Brain microvascular endothelial cell (primary cell): ENCODE measurements at regions not wholly inside any gene's neighbourhood (a gene's known extent, or its start where the extent isn't known, plus 50 kb on each side); places are given as distances from the start of the nearest gene placed in this dataset.
A peak's percentile ranks its signal among the peaks of the same experiment; 100 is the strongest.

Source experiments
- DNase-seq: peaks from one replicate; pipeline ENCODE4 v3.0.0-alpha.2; 2020
- H3K27ac ChIP-seq: fragments of 250-450 bp; sonication (Bioruptor Pico); 2 replicates; pipeline ENCODE4 v1.5.1; 2020; ENCODE audit warnings: mild to moderate bottlenecking, moderate library complexity
- H3K27me3 ChIP-seq: fragments of 250-450 bp; sonication (Bioruptor Pico); replicated peaks from 2 replicates; pipeline ENCODE4 v1.5.1; 2020; ENCODE audit warnings: mild to moderate bottlenecking
- H3K36me3 ChIP-seq: fragments of 250-450 bp; sonication (Bioruptor Pico); replicated peaks from 2 replicates; pipeline ENCODE4 v1.5.1; 2020; ENCODE audit warnings: mild to moderate bottlenecking
- H3K4me3 ChIP-seq: 2 replicates; pipeline ENCODE4 v1.5.1; 2011; ENCODE audit warnings: low read depth, mild to moderate bottlenecking, control low read depth, low read length, moderate library complexity
- CTCF ChIP-seq: IDR thresholded peaks from 2 replicates; pipeline ENCODE4 v1.5.1; 2011; ENCODE audit warnings: low read depth, mild to moderate bottlenecking, moderate library complexity, low read length, control low read depth, inconsistent platforms; ENCODE audit errors: missing control alignments
- in situ Hi-C: cut with HindIII; loops from 2 replicates; pipeline ENCODE4 v1.10.0; 2017; ENCODE audit warnings: low sequenced_read_pairs, low pct_ligation_motif_present

GRCh38 chr14:22391908-22392565, 197.0 kb downstream of the DAD1 start:
- H3K27me3 ChIP-seq, result no peaks in the 10 kb centered on the region
- H3K27ac ChIP-seq, result no peak overlapping the region
- peak; percentile 72 for DNase-seq
- in situ Hi-C loops, result no loop called here
- no peaks in the 10 kb centered on the region for H3K36me3 ChIP-seq
- peak; percentile 85 for TF ChIP-seq CTCF
- no peak overlapping the region for H3K4me3 ChIP-seq

GRCh38 chr14:22390824-22391461, 198.1 kb downstream of the DAD1 start:
- H3K27ac ChIP-seq, result no peak overlapping the region
- H3K27me3 ChIP-seq, result no peaks in the 10 kb centered on the region
- no peak for DNase-seq
- TF ChIP-seq CTCF, result no peak
- H3K4me3 ChIP-seq, result no peak overlapping the region
- in situ Hi-C loops, result no loop called here
- no peaks in the 10 kb centered on the region for H3K36me3 ChIP-seq

DNA sequence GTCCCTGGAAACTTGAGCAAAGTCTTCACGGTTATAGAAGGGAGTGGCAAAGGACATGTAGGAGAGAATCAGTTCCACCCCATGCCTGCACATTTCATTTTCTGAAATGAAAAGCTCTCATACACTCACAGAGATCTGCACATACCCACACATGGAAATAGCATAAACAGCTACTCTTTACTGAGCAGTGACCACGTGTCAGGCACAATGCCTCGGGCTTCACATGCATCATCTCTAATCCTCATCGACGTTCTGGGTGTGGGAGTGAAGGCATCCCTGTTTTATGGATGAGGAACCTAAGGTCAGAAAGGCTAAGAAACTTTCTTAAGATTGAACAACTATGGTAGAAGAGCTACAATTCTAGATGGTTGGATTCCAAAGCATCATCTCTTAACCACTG, 198.8 kb downstream of the DAD1 start:
- no peak for DNase-seq
- Histone ChIP-seq H3K36me3 (no peaks in the 10 kb centered on the region), H3K27ac (no peak overlapping the region), H3K4me3 (no peak overlapping the region), H3K27me3 (no peaks in the 10 kb centered on the region)
- TF ChIP-seq CTCF, result no peak
- in situ Hi-C loops, result no loop called here

DNA sequence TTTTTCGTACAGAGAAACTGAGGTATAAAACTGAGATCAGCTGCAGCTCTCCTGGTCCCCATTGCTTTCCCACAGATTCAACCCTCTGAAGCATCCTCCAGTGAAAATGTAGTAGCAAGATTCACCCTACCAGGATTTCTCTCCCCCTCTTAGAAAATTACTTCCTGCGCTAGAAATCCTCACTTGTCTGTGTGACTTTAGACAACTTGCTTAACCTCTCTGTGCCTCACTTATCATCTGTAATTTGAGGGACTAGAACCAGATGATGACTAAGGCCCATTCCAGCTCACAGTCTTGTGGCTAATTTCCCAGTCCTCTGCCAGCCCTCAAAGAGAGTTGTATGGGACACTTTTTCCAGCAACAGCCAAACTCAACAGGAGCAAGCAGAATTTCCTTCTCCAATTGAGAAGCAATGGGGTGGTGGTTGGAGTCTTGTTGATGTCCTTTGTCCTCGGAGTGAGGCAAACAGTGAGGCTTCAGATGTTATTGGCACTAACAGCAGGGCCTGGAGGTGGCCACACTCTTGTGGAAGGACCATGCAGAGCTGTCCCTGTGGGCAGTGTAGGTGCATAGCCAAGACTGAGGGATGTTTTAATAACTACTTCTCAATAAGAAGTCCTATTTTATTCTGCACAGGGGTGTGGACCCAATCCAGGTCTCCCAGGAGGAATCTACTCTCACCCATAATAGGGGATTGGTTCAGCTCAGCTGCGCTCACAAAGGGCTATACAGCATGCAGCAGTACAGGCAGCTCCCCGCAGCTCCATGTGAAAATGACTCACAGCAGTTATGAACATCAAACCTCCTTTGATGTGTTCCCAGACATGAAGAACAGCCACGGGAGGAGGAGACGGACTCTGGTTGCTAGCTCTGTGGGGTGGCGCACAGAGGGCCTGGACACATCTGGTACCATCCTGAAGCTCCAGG, 200.1 kb downstream of the DAD1 start:
- TF ChIP-seq CTCF, result no peak
- no peaks in the 10 kb centered on the region for H3K27me3 ChIP-seq
- H3K36me3 ChIP-seq, result no peaks in the 10 kb centered on the region
- peak; percentile 69 for DNase-seq
- H3K4me3 ChIP-seq, result no peak overlapping the region
- in situ Hi-C loops, result no loop called here
- no peak overlapping the region for H3K27ac ChIP-seq

DNA sequence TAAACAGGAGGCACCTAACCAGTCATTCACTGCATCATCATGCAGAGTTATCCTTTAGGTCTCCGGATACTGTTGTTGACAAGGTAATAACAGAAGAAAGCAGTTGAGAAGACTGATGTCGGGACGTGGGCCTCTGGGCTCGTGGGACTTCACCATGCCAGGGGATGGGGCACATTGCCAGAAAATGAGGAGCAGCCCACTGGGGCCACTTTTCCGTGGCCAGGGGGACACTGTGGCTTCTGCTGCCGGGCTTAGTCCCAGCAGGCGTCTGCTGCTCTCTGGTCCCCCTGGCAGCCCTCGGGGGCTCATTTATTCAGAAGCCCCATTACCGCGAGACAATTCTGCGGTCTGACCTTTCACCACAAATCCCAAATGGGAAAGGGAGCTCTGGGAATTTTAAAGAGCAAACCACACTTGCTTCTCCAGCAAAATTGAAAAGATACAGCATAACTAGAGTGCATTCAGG, 201.2 kb downstream of the DAD1 start:
- no peak overlapping the region for H3K4me3 ChIP-seq
- H3K27ac ChIP-seq, result no peak overlapping the region
- H3K27me3 ChIP-seq, result no peaks in the 10 kb centered on the region
- no peaks in the 10 kb centered on the region for H3K36me3 ChIP-seq
- in situ Hi-C loops, result no loop called here
- DNase-seq, result no peak
- TF ChIP-seq CTCF, result no peak
